KMS-11 (cell line): ENCODE measurements at regions not wholly inside any gene's neighbourhood (a gene's known extent, or its start where the extent isn't known, plus 50 kb on each side); places are given as distances from the start of the nearest gene placed in this dataset.

Experiments used
- H2AFZ ChIP-seq: fragments of 200-600 bp; sonication (generic); 2 replicates; pipeline ENCODE4 v1.6.1; 2016; ENCODE audit warnings: antibody characterized with exemption, mixed run types, low read depth
- H3K27ac ChIP-seq: fragments of 200-600 bp; sonication (generic); 2 replicates; pipeline ENCODE4 v1.6.1; 2016; ENCODE audit warnings: mild to moderate bottlenecking, mixed run types
- H3K27me3 ChIP-seq: fragments of 200-600 bp; sonication (generic); 2 replicates; pipeline ENCODE4 v1.6.1; 2017; ENCODE audit warnings: mild to moderate bottlenecking, low read depth, mixed run types, moderate library complexity; ENCODE audit not compliant: insufficient read depth
- H3K36me3 ChIP-seq: fragments of 200-600 bp; sonication (generic); 2 replicates; pipeline ENCODE4 v1.6.1; 2017; ENCODE audit warnings: mild to moderate bottlenecking, mixed run types; ENCODE audit not compliant: insufficient read depth
- H3K4me1 ChIP-seq: fragments of 200-600 bp; sonication (generic); 2 replicates; pipeline ENCODE4 v1.6.1; 2016; ENCODE audit warnings: mild to moderate bottlenecking, low read depth, mixed run types; ENCODE audit not compliant: poor library complexity, severe bottlenecking
- H3K4me2 ChIP-seq: fragments of 200-600 bp; sonication (generic); 2 replicates; pipeline ENCODE4 v1.7.0; 2016; ENCODE audit warnings: mild to moderate bottlenecking, mixed run types
- H3K4me3 ChIP-seq: fragments of 200-600 bp; sonication (generic); IDR thresholded peaks from 2 replicates; pipeline ENCODE4 v1.6.1; 2017; ENCODE audit warnings: low read depth, low read length, mixed read lengths; ENCODE audit not compliant: insufficient read depth
- H3K79me2 ChIP-seq: fragments of 200-600 bp; sonication (generic); 2 replicates; pipeline ENCODE4 v1.6.1; 2016; ENCODE audit warnings: low read depth, mixed run types; ENCODE audit not compliant: insufficient read depth
- H3K9ac ChIP-seq: fragments of 200-600 bp; sonication (generic); 2 replicates; pipeline ENCODE4 v1.6.1; 2016; ENCODE audit warnings: mild to moderate bottlenecking, mixed run types
- H4K20me1 ChIP-seq: fragments of 200-600 bp; sonication (generic); 2 replicates; pipeline ENCODE4 v1.6.1; 2016; ENCODE audit warnings: mild to moderate bottlenecking, mixed run types; ENCODE audit not compliant: insufficient read depth
- CTCF ChIP-seq: fragments of 200-600 bp; sonication (generic); conservative IDR thresholded peaks from 2 replicates; pipeline ENCODE4 v1.6.1; 2017; ENCODE audit warnings: low read depth, mild to moderate bottlenecking, antibody characterized with exemption, low read length, moderate library complexity, mixed read lengths

GRCh38 chr5:40073927-40074326 is 605.8 kb upstream of the PTGER4 start:
- Histone ChIP-seq H4K20me1 (no peaks in the 10 kb centered on the region), H3K27ac (no peak overlapping the region), H3K36me3 (no peaks in the 10 kb centered on the region), H3K9ac (no peak overlapping the region), H3K4me1 (no peaks in the 10 kb centered on the region), H3K27me3 (no peaks in the 10 kb centered on the region), H3K4me2 (no peak overlapping the region), H3K4me3 (no peak overlapping the region), H2AFZ (no peak overlapping the region), H3K79me2 (no peaks in the 10 kb centered on the region)
- no peak for TF ChIP-seq CTCF

DNA sequence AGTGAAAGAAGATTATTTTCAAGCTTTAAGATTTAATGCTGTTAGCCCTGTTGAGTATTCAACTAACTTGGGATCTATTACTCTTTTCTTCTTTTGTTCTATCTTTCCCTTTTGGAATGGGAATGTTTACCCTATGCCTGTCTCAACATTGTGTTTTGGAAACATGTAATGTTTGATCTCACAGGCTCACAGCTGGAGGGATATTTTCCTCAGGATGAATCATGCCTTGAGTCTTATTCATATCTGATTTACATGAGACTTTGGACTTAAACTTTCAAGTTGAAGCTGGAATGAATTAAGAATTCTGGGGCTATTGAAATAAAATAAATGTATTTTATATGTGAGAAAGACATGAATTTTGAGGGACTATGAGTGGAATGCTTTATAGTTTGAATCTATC is 607.8 kb upstream of the PTGER4 start:
- Histone ChIP-seq H4K20me1 (no peaks in the 10 kb centered on the region), H3K27me3 (no peaks in the 10 kb centered on the region), H3K36me3 (no peaks in the 10 kb centered on the region), H3K4me1 (no peaks in the 10 kb centered on the region), H3K79me2 (no peaks in the 10 kb centered on the region), H3K4me3 (no peak overlapping the region), H3K4me2 (no peak overlapping the region), H3K9ac (no peak overlapping the region), H3K27ac (no peak overlapping the region), H2AFZ (no peak overlapping the region)
- TF ChIP-seq CTCF = no peak

DNA sequence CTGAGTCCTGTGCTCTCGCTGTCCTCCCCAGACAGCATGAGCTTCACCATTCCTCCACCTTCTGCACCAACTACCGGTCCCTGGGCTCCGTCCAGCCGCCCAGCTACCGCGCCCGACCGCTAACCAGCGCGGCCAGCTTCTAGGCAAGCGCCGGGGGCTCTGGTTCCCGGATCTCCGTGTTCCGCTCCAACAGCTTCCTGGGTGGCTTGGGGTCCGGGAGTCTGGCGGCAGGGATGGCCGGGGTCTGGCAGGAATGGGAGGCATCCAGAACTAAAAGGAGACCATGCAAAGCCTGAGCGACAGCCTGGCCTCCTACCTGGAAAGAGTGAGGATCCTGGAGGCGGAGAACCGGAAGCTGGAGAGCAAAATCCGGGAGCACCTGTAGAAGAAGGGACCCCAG is 613.1 kb upstream of the PTGER4 start:
- Histone ChIP-seq H3K4me1 (no peaks in the 10 kb centered on the region), H3K79me2 (no peaks in the 10 kb centered on the region), H3K4me2 (no peak overlapping the region), H3K36me3 (no peaks in the 10 kb centered on the region), H3K9ac (no peak overlapping the region), H3K4me3 (no peak overlapping the region), H3K27ac (no peak overlapping the region), H2AFZ (no peak overlapping the region), H3K27me3 (no peaks in the 10 kb centered on the region), H4K20me1 (no peaks in the 10 kb centered on the region)
- no peak for TF ChIP-seq CTCF

DNA sequence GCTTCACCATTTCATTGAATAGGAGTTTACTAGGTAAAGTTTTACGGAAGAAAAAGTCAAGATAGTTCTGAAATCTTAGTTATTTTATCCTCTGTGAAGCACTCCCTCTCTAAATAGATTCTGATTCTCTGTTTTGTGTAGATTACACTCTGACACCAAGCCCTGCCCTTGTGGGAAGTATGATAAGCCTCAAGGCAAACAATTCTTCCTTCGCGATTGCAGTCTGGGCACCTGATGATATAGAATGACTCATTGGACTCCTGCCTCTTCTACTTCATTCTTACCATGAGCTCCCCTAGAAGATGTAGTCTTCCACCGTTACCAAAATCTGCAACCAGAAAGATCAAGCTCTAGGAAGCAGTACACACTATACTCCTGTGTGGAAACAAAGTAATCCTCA is 626.9 kb upstream of the PTGER4 start:
- no peak overlapping the region for H3K9ac ChIP-seq
- H2AFZ ChIP-seq = no peak overlapping the region
- H3K27ac ChIP-seq = no peak overlapping the region
- no peak overlapping the region for H3K4me3 ChIP-seq
- H4K20me1 ChIP-seq = no peaks in the 10 kb centered on the region
- H3K4me1 ChIP-seq = no peaks in the 10 kb centered on the region
- no peaks in the 10 kb centered on the region for H3K27me3 ChIP-seq
- no peak for TF ChIP-seq CTCF
- H3K4me2 ChIP-seq = no peak overlapping the region
- no peaks in the 10 kb centered on the region for H3K79me2 ChIP-seq
- H3K36me3 ChIP-seq = no peaks in the 10 kb centered on the region

DNA sequence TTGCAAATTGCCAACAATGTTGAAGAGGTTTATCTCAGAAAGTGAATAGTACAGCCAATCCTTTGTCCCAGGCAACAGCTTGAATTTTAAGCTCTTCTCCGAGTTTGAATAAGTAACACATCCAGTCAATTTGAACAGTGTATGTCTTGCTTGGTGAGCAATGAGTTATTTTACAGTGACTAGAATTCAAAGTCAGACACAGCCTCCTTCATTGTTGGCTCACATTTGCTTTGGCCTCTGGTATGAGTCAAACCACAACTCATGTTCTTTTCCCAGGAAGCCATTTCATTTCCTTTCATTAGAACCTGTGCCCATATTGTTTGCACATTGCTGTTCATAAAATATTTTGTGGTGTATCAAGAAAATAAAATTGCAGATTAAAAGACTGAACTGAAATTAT is 622.0 kb upstream of the DAB2 start:
- no peak overlapping the region for H3K27ac ChIP-seq
- H3K4me1 ChIP-seq = no peaks in the 10 kb centered on the region
- H3K36me3 ChIP-seq = no peaks in the 10 kb centered on the region
- H3K9ac ChIP-seq = no peak overlapping the region
- H4K20me1 ChIP-seq = no peaks in the 10 kb centered on the region
- no peaks in the 10 kb centered on the region for H3K79me2 ChIP-seq
- no peak for TF ChIP-seq CTCF
- no peak overlapping the region for H2AFZ ChIP-seq
- H3K4me3 ChIP-seq = no peak overlapping the region
- H3K4me2 ChIP-seq = no peak overlapping the region
- no peaks in the 10 kb centered on the region for H3K27me3 ChIP-seq
